ENCODE measurements at regions not wholly inside any gene's neighbourhood (a gene's known extent, or its start where the extent isn't known, plus 50 kb on each side); places are given as distances from the start of the nearest gene placed in this dataset.

DNA sequence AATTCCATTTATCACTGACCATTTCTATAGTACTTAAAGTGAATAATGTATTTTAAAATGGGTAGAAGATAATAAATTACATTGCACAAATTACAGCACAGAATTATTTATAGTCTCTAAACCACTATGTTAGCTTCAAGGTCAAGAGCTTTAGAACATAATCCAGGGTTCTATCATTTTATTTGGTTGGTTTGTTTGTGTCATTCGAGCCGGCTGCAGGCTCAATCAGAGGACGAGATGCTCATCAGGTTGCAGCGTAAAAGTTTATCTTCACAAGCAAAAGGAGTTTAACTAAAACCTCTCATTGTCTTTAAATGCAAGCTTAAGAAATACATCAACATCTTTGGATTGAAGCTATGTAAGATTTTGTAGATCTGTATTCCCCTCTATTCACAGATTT is 523.8 kb downstream of the EFNA5 start:
- no peak for DNase-seq (ENCODE audit: low spot score)

DNA sequence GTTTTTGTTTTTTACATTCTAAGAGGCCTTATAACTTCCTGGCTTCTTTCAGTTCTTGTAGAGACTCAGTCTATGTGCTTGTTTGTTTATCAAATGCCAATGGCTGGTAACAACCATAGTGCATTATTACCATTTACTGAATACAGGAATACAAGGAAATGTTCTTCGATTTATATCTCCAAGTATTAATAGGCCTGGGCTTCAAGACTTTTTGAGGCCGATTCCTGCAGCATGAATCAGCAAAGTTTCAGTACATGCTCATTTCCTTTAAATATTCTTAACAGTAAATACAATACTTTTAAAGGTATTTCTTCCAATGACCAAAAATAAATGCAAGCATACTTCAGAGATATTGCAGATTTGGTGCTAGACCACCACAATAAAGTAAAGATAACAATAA is 535.3 kb downstream of the EFNA5 start:
- DNase-seq (ENCODE audit: low spot score): no peak

DNA sequence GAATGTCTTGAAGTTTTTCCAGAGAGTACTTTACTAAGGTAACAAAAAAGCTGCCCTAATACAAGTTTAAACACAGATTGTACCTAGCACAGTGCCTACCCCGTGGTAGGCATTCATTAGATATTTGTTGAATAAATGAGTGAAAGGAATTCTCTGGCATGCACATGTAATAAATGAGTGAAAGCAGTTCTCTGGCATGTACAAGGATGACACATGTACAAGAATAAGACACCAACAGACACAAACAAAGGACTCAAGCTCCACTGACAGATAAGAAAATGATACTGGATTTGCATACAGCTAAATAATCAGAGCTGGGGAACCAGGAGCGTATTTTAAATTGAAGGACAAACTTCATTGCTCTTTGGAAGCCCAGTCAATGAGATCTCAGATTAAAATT is 535.8 kb downstream of the EFNA5 start:
- no peak for DNase-seq (ENCODE audit: low spot score)

DNA sequence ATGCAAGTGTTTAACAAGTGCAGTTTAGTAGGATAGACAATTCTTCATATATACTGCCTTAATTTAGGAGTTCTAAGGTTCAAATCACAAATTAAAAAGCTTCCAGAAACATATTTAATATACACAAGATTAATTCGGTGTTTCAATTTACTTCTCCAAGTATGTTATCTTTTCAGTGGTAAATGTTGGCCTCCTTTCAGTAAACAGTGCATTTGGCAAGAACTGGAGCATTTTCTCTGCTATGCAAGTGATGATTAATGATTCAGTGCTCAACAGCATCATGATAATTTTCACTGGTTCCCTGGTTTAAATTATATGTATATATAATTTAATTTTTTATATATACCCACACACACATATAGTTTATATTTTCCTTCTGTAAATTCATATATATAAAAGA is 541.7 kb downstream of the EFNA5 start:
- no peak for DNase-seq (ENCODE audit: low spot score)

DNA sequence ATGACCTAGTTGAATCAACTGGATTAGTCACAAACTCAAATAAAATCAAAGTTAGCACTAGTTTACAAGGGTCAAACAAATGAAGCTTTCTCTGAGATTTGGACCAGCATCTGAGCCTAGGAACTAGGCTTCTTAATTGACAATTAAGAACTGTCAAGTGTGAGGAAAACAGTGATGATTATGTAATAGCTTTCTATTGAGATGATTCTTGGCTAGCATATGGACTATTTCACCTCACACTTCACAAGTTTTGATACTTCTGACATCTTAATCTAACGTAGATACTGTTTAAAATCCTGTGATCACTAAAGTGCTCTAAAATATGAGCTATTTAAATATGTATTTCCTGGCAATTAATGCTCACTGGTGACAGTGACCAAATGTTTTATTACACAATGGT is 542.9 kb downstream of the EFNA5 start:
- no peak for DNase-seq (ENCODE audit: low spot score)

DNA sequence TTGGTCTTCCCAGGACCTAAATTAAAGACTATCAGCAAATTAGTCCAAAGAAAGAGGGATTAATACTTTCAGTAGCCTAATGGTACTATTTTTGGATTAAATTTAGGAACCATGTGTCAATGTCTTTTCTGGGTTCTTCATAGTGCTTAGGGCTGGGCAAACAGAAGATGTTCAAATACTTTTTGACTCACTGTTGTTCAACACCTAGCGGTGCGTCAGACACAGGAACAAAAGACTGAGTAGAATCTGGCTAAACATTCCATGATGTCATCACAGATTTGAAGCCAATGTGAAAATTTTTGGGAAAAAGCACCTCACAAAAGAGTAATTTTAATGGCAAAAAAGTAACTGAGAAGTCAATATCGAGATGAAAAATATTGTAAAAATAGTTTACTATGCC is 544.4 kb downstream of the EFNA5 start:
- no peak for DNase-seq (ENCODE audit: low spot score)

DNA sequence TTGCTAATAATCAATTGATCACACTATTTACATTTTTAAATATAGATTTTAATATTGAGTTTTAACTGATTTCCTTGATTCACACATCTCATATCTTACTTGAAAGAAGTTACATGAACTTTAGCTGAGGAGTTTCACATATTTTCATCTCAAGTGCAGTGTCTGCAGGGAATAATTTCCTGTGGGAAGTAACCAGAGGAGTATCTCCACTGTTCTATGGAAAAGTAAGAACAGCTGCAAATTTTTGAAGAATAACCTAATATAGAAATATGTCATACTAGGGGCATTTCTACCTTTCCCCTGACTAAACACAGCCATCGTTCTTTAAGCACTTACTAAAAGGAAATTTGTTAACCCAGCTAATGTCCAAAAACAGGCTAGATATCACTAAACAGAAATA is 546.4 kb downstream of the EFNA5 start:
- DNase-seq (ENCODE audit: low spot score): no peak

DNA sequence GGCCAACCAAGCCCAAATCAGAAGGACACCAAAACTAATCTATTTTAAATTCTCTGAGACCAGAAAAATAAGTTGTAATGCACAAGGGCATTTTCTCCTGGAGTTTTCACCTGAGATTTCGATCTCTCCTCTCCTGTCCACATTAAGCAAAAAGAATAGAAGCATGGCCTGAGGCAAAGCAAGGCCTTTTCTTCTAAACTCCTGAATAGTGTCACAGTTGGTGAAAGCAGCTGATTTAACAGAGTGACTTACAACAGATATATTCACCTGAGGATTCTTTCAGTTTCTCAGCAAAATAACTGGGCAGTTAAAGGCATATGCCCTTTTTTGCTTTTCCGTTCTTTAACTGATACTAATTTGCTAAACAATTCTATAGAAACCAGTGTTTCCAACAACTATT is 547.7 kb downstream of the EFNA5 start:
- DNase-seq (ENCODE audit: low spot score): no peak

DNA sequence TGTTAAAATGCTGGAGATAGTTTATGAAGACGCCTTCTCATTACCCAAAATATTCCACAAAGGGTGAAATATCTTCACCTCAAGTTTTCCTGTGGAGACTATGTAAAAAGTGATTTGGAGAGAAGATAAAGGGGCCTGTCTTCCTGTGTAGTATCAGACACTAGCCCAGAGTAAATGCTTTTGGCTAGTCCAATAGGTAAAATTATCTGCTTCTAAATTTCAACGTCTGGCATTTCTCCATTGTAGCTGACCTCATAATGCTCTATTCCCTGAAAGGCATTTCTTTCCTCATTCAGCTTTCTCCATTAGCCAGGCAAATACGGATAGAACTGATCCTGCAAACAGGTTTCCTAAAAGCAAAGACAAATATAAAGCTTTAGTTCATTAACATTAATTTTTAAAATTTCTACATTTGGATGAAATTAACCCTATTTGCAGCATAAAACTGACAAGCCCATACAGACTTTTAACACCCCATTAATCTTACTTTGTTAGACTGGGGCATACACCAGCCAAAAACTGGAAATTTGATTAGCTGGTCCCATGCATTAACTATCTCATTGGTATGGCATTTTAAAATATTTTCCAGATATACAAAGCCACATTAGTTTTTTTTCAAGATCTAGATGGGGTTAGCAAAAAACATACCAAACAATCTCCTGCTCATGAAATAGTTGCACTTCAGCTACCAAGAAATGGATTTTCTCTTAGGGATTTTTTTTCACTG is 548.8 kb downstream of the EFNA5 start:
- DNase-seq (ENCODE audit: low spot score): no peak

DNA sequence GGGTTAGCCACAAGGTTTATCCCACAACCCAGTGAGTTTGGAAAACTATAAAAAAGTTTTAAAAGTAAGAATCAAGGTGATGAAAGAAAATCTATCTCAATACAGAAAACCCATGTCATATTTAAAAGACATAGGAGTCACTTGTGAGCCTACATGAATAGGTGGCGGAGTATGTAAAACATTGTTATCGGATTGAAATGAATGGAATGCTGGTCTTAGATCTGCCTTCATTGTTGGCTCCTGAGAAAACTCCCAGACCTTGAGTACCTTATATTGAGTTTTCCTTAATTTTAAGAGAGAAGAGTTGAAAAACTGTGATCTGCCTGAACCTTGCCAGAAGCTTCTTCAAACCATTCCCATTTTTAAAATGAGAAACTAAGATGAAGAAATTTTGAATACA is 551.1 kb downstream of the EFNA5 start:
- DNase-seq (ENCODE audit: low spot score): no peak

DNA sequence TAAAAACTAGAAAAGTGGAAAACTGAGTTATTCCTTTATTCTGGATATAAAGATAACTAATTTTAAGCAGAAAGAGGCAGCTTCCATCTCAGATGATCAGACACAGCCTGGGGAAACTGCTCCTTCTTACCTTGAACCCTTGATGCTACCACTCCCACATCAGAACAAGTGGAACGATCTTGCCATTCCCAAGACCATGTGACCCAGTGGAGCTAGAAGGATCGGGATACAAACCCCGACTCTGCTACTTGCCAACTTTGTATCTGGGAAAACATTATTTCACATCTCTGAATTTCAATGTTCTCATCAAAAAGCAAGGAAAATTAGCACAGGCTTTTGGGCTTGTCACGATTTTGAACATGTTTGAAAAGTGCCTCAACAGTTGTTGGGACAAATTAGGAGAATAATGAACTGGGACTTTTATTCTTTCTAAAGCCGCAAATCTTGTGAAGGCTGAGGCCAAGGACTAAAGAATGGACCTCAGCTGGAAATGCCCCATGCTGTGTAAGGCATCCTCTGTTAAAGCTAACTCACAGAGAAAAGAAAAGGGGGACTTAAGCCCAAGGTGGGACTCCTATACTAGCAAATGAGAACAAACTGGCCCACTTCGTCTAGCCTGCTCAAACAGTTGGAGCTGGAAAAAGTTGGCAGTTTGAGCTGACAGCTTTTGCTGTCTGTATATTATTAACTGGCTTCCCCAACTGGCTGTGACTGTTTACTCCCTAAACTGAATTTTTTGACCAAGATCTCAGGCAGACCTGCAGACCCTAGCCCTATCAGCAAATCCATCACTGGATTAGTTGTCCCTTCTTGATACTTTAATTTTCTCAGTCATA is 552.3 kb downstream of the EFNA5 start:
- DNase-seq (ENCODE audit: low spot score): no peak

DNA sequence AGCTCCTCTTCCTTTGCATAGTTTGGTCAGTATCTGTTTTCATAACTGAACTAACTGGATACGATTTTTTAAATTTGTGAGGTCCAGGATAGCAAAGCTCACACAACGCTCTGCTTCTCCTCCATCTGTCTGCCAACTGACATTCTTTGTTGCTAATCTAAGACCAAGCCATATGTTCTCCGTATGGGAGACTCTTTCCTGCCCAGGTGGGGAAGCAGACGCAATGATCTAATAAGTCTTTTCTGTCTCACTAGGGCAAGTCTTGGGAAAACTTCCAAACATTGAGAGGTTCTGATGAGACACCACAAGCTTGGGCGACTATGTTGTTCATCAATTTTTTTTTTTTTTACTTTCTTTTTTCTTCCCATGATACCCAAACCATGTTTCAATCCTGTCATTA is 558.5 kb downstream of the EFNA5 start:
- peak; percentile 7 for DNase-seq (ENCODE audit: low spot score)

DNA sequence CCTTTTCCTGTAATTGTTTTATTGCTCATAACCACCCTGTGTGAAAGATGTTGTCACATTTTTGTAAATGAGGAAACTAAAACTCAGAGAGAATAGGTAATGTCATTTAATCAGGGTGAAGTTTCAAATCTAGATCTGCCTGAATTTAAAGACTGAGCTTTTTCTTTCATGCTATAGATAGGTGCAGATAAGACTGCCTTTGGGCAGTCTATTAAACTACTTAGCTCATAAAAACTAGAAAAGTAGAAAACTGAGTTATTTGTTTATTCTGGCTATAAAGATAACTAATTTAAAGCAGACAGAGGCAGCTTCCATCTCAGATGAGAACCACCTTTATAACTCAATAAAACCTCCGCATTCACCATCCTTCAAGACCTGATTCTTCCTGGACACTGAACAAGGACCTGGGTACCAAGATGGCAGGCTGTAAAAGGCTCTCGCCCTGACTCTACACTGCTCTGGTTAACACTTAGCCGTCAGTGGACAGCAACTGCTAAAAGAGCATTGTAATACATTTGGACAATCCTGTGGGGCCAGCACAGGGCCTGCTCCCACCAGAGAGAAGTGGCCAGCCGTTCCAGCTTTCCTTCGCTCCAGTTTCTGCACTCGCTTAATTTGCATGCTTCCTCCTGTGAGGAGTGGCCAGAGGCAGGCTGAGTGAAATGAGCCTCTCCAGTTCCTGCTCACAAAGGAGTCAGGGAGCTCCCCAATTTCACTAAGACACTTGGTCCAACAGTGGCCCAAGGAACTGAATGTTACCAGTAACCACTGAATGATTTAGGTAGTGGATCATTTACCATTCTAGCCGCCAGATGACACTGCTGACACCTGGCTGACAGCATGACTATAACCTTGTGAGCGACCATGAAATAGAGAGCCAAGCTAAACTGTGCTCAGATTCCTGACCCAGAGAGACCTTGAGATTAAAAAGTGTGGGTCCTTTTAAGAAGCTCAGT is 566.4 kb downstream of the EFNA5 start:
- DNase-seq (ENCODE audit: low spot score): no peak

DNA sequence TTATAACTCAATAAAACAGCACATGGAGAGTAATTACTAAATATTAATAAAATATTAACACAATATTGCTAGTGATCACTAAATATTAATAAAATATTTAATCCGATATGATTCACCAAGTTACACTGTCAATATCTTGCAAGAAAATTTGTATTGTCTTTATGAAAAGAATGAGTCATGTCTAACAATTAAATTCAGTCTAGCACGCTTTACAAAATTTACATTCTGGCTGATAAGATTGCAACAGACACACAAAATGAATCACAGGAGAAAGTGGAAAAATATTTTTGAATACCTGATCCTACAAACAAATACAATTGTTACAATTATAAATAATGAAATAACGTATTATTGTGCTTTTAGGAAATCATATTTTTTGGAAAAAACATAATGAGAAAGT is 567.2 kb downstream of the EFNA5 start:
- DNase-seq (ENCODE audit: low spot score): no peak

DNA sequence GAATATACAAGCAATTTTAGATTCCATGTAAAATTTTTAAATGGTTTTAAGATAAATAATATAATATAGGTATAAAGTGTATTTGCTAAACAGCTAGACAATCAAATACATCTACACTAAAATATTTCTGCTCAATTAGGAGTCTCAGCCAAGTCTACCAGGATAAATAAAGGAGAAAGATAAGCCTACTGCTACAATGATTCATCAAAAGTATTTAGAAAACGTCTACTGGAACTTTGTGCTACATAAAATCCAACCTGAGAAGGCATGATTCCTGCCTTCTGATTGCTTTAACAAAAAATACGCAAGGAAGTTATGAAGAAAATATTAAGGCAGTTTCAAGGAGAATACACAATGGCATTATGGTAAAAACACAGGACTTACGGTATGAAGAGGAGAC is 570.6 kb downstream of the EFNA5 start:
- DNase-seq (ENCODE audit: low spot score): no peak

DNA sequence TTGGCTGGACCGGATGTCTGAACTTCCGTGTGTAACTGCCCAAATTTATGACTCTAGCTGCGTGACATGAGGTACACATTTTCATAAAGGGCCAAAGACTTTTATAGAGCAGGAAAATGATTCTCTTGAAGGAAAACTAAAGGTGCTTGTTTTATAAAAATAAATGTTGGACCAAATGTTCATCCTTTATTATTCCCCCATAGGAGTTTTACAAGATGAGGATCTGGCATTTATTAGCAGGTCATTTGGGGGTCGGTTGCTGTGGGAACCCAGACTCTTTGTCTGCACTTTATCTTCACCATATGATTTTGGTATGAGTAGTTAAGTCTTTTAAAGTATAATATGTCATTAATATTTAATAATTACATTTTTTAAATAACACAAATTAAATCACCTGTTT is 571.2 kb downstream of the EFNA5 start:
- DNase-seq (ENCODE audit: low spot score): no peak

DNA sequence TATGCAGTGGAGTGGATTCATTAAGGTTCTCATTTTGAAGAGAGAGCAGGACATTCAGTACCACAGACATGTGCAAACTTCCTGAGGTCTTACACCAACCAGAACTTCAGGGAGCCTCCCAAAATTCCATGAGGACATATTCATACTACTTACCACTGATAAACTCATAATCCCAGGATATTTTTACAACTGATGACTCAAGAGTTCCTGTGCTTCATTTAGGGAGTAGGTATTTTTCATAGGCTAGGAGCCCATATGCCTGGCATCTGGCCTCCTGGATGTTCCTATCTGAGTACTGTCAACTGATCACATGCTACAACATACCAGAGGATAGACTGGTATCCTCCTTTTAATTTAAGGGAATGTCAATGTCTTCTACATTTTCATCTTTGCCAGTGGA is 578.0 kb downstream of the EFNA5 start:
- no peak for DNase-seq (ENCODE audit: low spot score)

DNA sequence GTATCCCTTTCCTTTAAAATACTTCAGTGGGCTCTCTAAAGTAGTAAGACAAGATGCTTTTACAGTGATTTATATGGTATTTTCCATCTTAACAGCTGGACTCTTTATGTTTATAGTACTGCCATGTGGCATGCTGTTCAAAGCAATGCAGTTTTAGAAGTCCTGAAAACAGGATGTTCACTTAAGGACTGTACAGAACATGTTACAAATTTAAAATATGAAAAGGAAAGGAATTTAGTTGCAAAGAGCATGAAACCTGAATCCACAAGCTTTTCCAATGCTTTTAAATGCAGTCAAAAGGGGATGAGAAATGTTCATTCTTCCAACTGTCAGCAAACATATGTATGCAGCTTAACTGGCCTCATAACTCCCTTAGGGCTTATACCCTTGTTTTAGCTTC is 580.2 kb downstream of the EFNA5 start:
- no peak for DNase-seq (ENCODE audit: low spot score)

DNA sequence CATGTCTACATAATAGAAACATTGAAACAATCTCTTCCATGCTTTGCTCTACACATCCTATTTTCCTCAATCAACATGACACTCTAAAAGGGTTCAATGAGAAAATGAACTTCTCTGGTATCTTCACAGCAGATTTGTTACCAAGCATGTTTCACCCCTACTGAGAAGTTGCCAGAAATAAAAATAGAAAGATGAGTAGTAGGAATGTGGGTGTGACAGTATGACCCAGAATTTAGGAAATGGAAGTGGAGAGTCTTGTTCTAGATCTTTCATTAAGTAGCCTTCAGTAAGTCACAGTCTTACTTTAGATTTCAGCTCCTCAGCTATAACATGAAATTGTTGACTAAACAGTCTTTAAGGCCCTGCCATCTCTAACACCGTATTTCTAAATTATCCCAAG is 581.8 kb downstream of the EFNA5 start:
- no peak for DNase-seq (ENCODE audit: low spot score)

DNA sequence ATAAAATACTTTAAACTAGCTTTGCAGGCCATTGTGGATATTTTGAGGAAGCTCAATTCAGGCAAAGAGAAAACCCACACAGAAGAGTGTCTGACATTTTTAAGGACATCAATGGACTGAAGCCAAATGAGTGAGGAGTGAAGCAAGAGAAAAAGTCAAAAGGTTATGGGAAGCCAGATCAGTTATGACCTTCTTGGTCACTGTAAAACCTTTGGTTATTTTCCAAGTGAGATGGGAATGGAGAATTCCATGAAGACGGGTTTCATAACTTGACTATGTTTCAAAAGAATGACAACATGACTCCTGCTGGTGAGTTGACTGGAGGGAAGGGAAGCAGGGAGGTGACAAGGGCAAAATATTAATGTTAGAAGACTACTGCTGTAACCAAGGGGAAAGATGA is 585.2 kb downstream of the EFNA5 start:
- no peak for DNase-seq (ENCODE audit: low spot score)

DNA sequence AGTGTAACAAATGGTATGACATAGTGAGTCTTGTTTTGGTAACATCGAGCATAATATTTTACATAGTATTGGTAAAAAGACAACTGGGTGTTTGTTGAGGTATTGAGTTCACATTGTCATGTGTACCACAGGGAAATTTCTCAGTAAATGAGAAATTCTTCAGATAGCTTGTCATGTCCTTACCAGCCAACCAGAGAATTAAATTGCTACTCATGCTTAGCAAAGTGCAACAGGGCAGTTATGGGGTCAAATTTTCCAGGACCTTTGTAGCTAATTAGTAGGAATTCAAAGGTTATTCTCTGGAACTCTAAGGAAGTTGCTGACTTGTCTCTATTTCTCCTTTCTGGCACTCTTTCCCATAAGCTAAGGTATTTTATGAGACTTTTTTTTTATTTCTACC is 595.7 kb downstream of the EFNA5 start:
- no peak for DNase-seq (ENCODE audit: low spot score)

DNA sequence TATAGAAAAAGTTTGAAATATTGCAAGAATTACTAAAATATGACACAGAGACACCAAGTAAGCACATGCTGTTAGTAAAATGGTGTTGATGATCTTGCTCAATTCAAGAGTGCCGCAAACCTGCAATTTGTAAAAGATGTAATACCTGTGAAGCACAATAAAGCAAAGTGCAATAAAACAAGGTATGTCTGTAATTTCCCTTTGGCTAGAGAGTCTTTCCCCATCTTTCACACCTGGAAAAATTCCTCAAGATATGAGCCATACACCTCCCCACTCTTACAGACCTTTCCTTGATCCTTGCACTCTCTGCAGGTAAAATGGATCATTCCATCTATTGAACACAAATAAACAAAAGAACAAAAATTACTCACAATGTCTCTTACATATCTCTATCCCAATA is 597.8 kb downstream of the EFNA5 start:
- DNase-seq (ENCODE audit: low spot score): no peak

DNA sequence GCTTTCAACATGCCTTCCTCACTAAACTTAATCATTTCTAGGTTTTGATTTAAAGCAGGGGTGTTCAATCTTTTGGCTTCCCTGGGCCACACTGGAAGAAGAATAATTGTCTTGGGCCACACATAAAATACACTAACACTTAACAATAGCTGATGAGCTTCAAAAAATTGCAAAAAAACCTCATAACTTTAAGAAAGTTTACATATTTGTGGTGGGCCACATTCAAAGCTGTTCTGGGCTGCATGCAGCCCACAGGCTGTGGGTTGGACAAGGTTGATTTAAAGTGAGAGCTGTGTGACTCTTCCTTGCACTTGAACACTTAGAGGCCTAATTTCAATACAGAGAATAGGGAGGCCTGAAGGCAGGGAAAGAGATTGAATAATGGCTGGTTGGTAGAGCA is 598.3 kb downstream of the EFNA5 start:
- DNase-seq (ENCODE audit: low spot score): no peak
